ENCODE measurements at regions not wholly inside any gene's neighbourhood (a gene's known extent, or its start where the extent isn't known, plus 50 kb on each side); places are given as distances from the start of the nearest gene placed in this dataset.
"Not testable (repeated sequence)": the region's sequence is repeated elsewhere in the genome, so short reads cannot be mapped to it uniquely, and the experiment has no call there.

GRCh38 chr10:84901885-84902284, 573.5 kb downstream of the CCSER2 start:
- DNase-seq (ENCODE audit: extremely low spot score, insufficient read length, low read depth) (no peak), FAIRE-seq (no peak)

- DNase-seq (ENCODE audit: extremely low spot score, insufficient read length, low read depth): no peak
- no peak for FAIRE-seq
These were observed 574.2 kb downstream of the CCSER2 start for GRCh38 chr10:84902553-84902952.

- FAIRE-seq (no peak), DNase-seq (ENCODE audit: extremely low spot score, insufficient read length, low read depth) (no peak)
These were observed 574.9 kb downstream of the CCSER2 start for GRCh38 chr10:84903320-84903719.

GRCh38 chr10:84907461-84908009, 579.1 kb downstream of the CCSER2 start:
- DNase-seq (ENCODE audit: extremely low spot score, insufficient read length, low read depth): no peak
- no peak for FAIRE-seq

GRCh38 chr10:84908491-84908890, 580.1 kb downstream of the CCSER2 start:
- FAIRE-seq (no peak), DNase-seq (ENCODE audit: extremely low spot score, insufficient read length, low read depth) (no peak)

GRCh38 chr10:84921701-84922100, 593.3 kb downstream of the CCSER2 start:
- no peak for FAIRE-seq
- DNase-seq (ENCODE audit: extremely low spot score, insufficient read length, low read depth): no peak

- FAIRE-seq: no peak
- no peak for DNase-seq (ENCODE audit: extremely low spot score, insufficient read length, low read depth)
These were observed 595.7 kb downstream of the CCSER2 start for GRCh38 chr10:84924131-84924530.

GRCh38 chr10:84925495-84925894, 597.1 kb downstream of the CCSER2 start:
- FAIRE-seq: no peak
- no peak for DNase-seq (ENCODE audit: extremely low spot score, insufficient read length, low read depth)

GRCh38 chr10:84933402-84933801, 605.0 kb downstream of the CCSER2 start:
- FAIRE-seq: no peak
- DNase-seq (ENCODE audit: extremely low spot score, insufficient read length, low read depth): no peak

- DNase-seq (ENCODE audit: extremely low spot score, insufficient read length, low read depth) (no peak), FAIRE-seq (no peak)
These were observed 607.4 kb downstream of the CCSER2 start for GRCh38 chr10:84935772-84936171.

- no peak for DNase-seq (ENCODE audit: extremely low spot score, insufficient read length, low read depth)
- no peak for FAIRE-seq
These were observed 609.9 kb downstream of the CCSER2 start for GRCh38 chr10:84938117-84938905.

- DNase-seq (ENCODE audit: extremely low spot score, insufficient read length, low read depth): no peak
- no peak for FAIRE-seq
These were observed 615.2 kb downstream of the CCSER2 start for GRCh38 chr10:84943541-84943940.

- DNase-seq (ENCODE audit: extremely low spot score, insufficient read length, low read depth) (no peak), FAIRE-seq (no peak)
These were observed 615.8 kb downstream of the CCSER2 start for GRCh38 chr10:84944187-84944586.

GRCh38 chr10:84945791-84946190, 617.4 kb downstream of the CCSER2 start:
- DNase-seq (ENCODE audit: extremely low spot score, insufficient read length, low read depth) (no peak), FAIRE-seq (no peak)

- no peak for DNase-seq (ENCODE audit: extremely low spot score, insufficient read length, low read depth)
- no peak for FAIRE-seq
These were observed 618.5 kb downstream of the CCSER2 start for GRCh38 chr10:84946904-84947303.

- no peak for DNase-seq (ENCODE audit: extremely low spot score, insufficient read length, low read depth)
- no peak for FAIRE-seq
These were observed 620.3 kb downstream of the CCSER2 start for GRCh38 chr10:84948644-84949043.

GRCh38 chr10:84951616-84952015, 623.2 kb downstream of the CCSER2 start:
- DNase-seq (ENCODE audit: extremely low spot score, insufficient read length, low read depth): no peak
- FAIRE-seq: no peak

- DNase-seq (ENCODE audit: extremely low spot score, insufficient read length, low read depth) (no peak), FAIRE-seq (no peak)
These were observed 629.0 kb downstream of the CCSER2 start for GRCh38 chr10:84957427-84957826.

- no peak for DNase-seq (ENCODE audit: extremely low spot score, insufficient read length, low read depth)
- FAIRE-seq: no peak
These were observed 637.1 kb downstream of the CCSER2 start for GRCh38 chr10:84965468-84965867.

GRCh38 chr10:84966708-84967441, 638.5 kb downstream of the CCSER2 start:
- DNase-seq (ENCODE audit: extremely low spot score, insufficient read length, low read depth) (no peak), FAIRE-seq (no peak)

- not testable (repeated sequence) for FAIRE-seq; DNase-seq (ENCODE audit: extremely low spot score, insufficient read length, low read depth)
These were observed 640.9 kb downstream of the CCSER2 start for GRCh38 chr10:84969297-84969696.
